ENCODE measurements at regions not wholly inside any gene's neighbourhood (a gene's known extent, or its start where the extent isn't known, plus 50 kb on each side); places are given as distances from the start of the nearest gene placed in this dataset.

GRCh38 chr3:61349717-61350116, 98.5 kb upstream of the FHIT start:
- H3K27me3 Mint-ChIP-seq (ENCODE audit: insufficient read depth, low read depth): peaks cover 6% of the 10 kb centered on the region
- no peaks in the 10 kb centered on the region for H3K36me3 ChIP-seq
- no peak for DNase-seq (ENCODE audit: low spot score)
- no peaks in the 10 kb centered on the region for H3K4me1 ChIP-seq
- no peak overlapping the region for H3K27ac Mint-ChIP-seq
- no peaks in the 10 kb centered on the region for H3K9me3 Mint-ChIP-seq
- H3K4me3 Mint-ChIP-seq: no peak overlapping the region
- TF ChIP-seq EZH2phosphoT487 (IDR thresholded peaks at IDR 0.05) (no peak), CTCF (IDR thresholded peaks at IDR 0.05) (no peak), EZH2 (IDR thresholded peaks at IDR 0.05) (no peak)
- H3F3A ChIP-seq (ENCODE audit: low read depth): no peaks in the 10 kb centered on the region
- H2AFZ ChIP-seq (replicated peaks): no peak overlapping the region
- H3K4me1 Mint-ChIP-seq: no peaks in the 10 kb centered on the region
- no peaks in the 10 kb centered on the region for H4K20me1 ChIP-seq (ENCODE audit: low read depth)
- no peak overlapping the region for H3K9ac ChIP-seq
- no peaks in the 10 kb centered on the region for H3K79me2 ChIP-seq (ENCODE audit: low read depth)
- H3K27ac ChIP-seq: no peak overlapping the region
- H3K27me3 ChIP-seq: no peaks in the 10 kb centered on the region
- H3K4me3 ChIP-seq: no peak overlapping the region
- H3K4me2 ChIP-seq: no peak overlapping the region
- H3K36me3 Mint-ChIP-seq: no peaks in the 10 kb centered on the region
- H3K9me3 ChIP-seq (ENCODE audit: low read depth): no peaks in the 10 kb centered on the region

GRCh38 chr3:61350782-61351309, 99.6 kb upstream of the FHIT start:
- Histone ChIP-seq H3K4me3 (no peak overlapping the region), H3K4me2 (no peak overlapping the region), H3K27me3 (no peaks in the 10 kb centered on the region), H2AFZ (replicated peaks) (no peak overlapping the region), H3F3A (ENCODE audit: low read depth) (no peaks in the 10 kb centered on the region), H3K4me1 (no peaks in the 10 kb centered on the region), H3K9ac (no peak overlapping the region), H3K79me2 (ENCODE audit: low read depth) (no peaks in the 10 kb centered on the region), H3K27ac (no peak overlapping the region), H4K20me1 (ENCODE audit: low read depth) (no peaks in the 10 kb centered on the region), H3K36me3 (no peaks in the 10 kb centered on the region), H3K9me3 (ENCODE audit: low read depth) (no peaks in the 10 kb centered on the region)
- no peak for DNase-seq (ENCODE audit: low spot score)
- H3K4me1 Mint-ChIP-seq: no peaks in the 10 kb centered on the region
- H3K27ac Mint-ChIP-seq: no peak overlapping the region
- peaks cover 6% of the 10 kb centered on the region for H3K27me3 Mint-ChIP-seq (ENCODE audit: insufficient read depth, low read depth)
- no peaks in the 10 kb centered on the region for H3K36me3 Mint-ChIP-seq
- H3K4me3 Mint-ChIP-seq: no peak overlapping the region
- TF ChIP-seq EZH2phosphoT487 (IDR thresholded peaks at IDR 0.05) (no peak), CTCF (IDR thresholded peaks at IDR 0.05) (no peak), EZH2 (IDR thresholded peaks at IDR 0.05) (no peak)
- H3K9me3 Mint-ChIP-seq: no peaks in the 10 kb centered on the region

GRCh38 chr3:61352306-61352705, 101.1 kb upstream of the FHIT start:
- no peak for DNase-seq (ENCODE audit: low spot score)
- Histone ChIP-seq H4K20me1 (ENCODE audit: low read depth) (no peaks in the 10 kb centered on the region), H3K9me3 (ENCODE audit: low read depth) (no peaks in the 10 kb centered on the region), H2AFZ (replicated peaks) (no peak overlapping the region), H3F3A (ENCODE audit: low read depth) (no peaks in the 10 kb centered on the region), H3K36me3 (no peaks in the 10 kb centered on the region), H3K9ac (no peak overlapping the region), H3K4me2 (no peak overlapping the region), H3K27ac (no peak overlapping the region), H3K27me3 (no peaks in the 10 kb centered on the region), H3K4me3 (no peak overlapping the region), H3K79me2 (ENCODE audit: low read depth) (no peaks in the 10 kb centered on the region), H3K4me1 (no peaks in the 10 kb centered on the region)
- H3K4me1 Mint-ChIP-seq: no peaks in the 10 kb centered on the region
- H3K27ac Mint-ChIP-seq: no peak overlapping the region
- no peaks in the 10 kb centered on the region for H3K36me3 Mint-ChIP-seq
- TF ChIP-seq EZH2phosphoT487 (IDR thresholded peaks at IDR 0.05) (no peak), EZH2 (IDR thresholded peaks at IDR 0.05) (no peak), CTCF (IDR thresholded peaks at IDR 0.05) (no peak)
- no peak overlapping the region for H3K4me3 Mint-ChIP-seq
- peaks cover 6% of the 10 kb centered on the region for H3K27me3 Mint-ChIP-seq (ENCODE audit: insufficient read depth, low read depth)
- no peaks in the 10 kb centered on the region for H3K9me3 Mint-ChIP-seq
